Endodermal cell (in vitro differentiated cells): ENCODE measurements at regions not wholly inside any gene's neighbourhood (a gene's known extent, or its start where the extent isn't known, plus 50 kb on each side); places are given as distances from the start of the nearest gene placed in this dataset.

ENCODE experiments used
- DNase-seq: peaks from one replicate; pipeline ENCODE4 v3.0.0-alpha.2; 2017
- H3K27ac ChIP-seq: 2 replicates; pipeline ENCODE4 v1.5.1; 2013; ENCODE audit warnings: mild to moderate bottlenecking, low read depth, low read length, moderate library complexity
- H3K27me3 ChIP-seq: 2 replicates; pipeline ENCODE4 v1.6.1; 2013; ENCODE audit warnings: mild to moderate bottlenecking, low read length, moderate library complexity; ENCODE audit not compliant: insufficient read depth, control insufficient read depth, poor library complexity, severe bottlenecking
- H3K36me3 ChIP-seq: 2 replicates; pipeline ENCODE4 v1.7.0; 2013; ENCODE audit warnings: mild to moderate bottlenecking, low read length, moderate library complexity; ENCODE audit not compliant: control insufficient read depth, insufficient read depth
- H3K4me1 ChIP-seq: one replicate; pipeline ENCODE4 v1.7.0; 2013; ENCODE audit warnings: low read length; ENCODE audit not compliant: control insufficient read depth, insufficient read depth
- H3K4me3 ChIP-seq: 2 replicates; pipeline ENCODE4 v1.5.1; 2013; ENCODE audit warnings: mild to moderate bottlenecking, low read length, moderate library complexity
- H3K9ac ChIP-seq: 2 replicates; pipeline ENCODE4 v1.6.1; 2013; ENCODE audit warnings: mild to moderate bottlenecking, low read length, moderate library complexity; ENCODE audit not compliant: poor library complexity, severe bottlenecking; ENCODE audit errors: extremely low read depth
- H3K9me3 ChIP-seq: 2 replicates; pipeline ENCODE4 v1.6.1; 2013; ENCODE audit warnings: mild to moderate bottlenecking, low read length, moderate library complexity; ENCODE audit not compliant: control insufficient read depth
- H3K27ac Mint-ChIP-seq: 2 replicates; pipeline ENCODE4 v1.8.0; 2020; ENCODE audit warnings: mixed read lengths
- H3K27me3 Mint-ChIP-seq: 2 replicates; pipeline ENCODE4 v1.8.0; 2021; ENCODE audit warnings: mild to moderate bottlenecking, mixed read lengths; ENCODE audit not compliant: insufficient read depth
- H3K36me3 Mint-ChIP-seq: 2 replicates; pipeline ENCODE4 v1.8.0; 2020; ENCODE audit warnings: low read depth, mixed read lengths
- H3K4me1 Mint-ChIP-seq: 2 replicates; pipeline ENCODE4 v1.8.0; 2020; ENCODE audit warnings: mixed read lengths
- H3K4me3 Mint-ChIP-seq: 2 replicates; pipeline ENCODE4 v1.8.0; 2020; ENCODE audit warnings: mild to moderate bottlenecking, moderate library complexity, mixed read lengths
- H3K9me3 Mint-ChIP-seq: 2 replicates; pipeline ENCODE4 v1.8.0; 2020; ENCODE audit warnings: mild to moderate bottlenecking, mixed read lengths
- WGBS, 2 experiments: methylation state at CpG; one replicate each; pipeline versions ENCODE4 v1.1.5 to v1.1.7; 2013; ENCODE audit warnings: missing lambda C conversion rate in 2 of 2, mixed read lengths in 1 of 2; ENCODE audit not compliant: insufficient coverage in 1 of 2, insufficient read length in 1 of 2; 5-methylcytosine and 5-hydroxymethylcytosine counted together
- TF ChIP-seq, protein P1 (sequence below): fragments of 200-600 bp; sonication (generic); conservative IDR thresholded peaks from 2 replicates; pipeline ENCODE4 v1.5.0; 2021; ENCODE audit warnings: antibody characterized with exemption, mild to moderate bottlenecking

DNA sequence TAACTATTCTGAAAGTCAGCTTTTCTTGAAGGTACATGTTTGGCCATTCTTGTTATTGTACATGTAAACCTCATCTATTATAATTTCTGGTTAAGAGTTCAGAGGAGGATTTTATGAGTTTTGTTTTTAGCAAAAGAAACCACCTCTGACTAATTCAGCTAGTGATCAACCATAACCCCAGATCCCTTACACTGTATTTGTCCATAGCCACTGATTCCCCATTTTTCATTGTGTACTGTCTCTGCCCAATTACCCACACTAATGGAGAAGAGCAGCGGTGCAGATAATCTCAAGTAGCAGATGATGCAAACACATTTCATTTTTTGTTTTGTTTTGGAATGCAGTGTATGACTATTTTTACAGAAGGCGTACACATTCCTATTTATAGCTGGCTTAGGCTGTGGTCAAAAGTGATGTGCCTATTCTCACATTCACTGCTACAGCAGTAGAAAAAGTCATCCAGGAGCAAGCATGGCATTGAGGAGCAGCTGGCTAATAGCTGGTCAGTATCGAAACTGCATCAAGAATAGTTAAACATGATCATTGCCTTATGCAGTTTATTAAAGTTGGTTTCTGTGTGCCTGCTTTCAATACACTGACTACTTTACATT lies 988.3 kb downstream of the DTWD2 start:
- no peaks in the 10 kb centered on the region for H3K36me3 Mint-ChIP-seq
- DNase-seq: no peak
- H3K9me3 Mint-ChIP-seq: no peaks in the 10 kb centered on the region
- H3K27ac Mint-ChIP-seq: no peak overlapping the region
- no peak overlapping the region for H3K9ac ChIP-seq
- 92 to 97% methylated on average over 2 to 3 of the region's 3 CpGs for WGBS, 2 experiments
- H3K27me3 Mint-ChIP-seq: no peaks in the 10 kb centered on the region
- H3K9me3 ChIP-seq: no peaks in the 10 kb centered on the region
- no peak overlapping the region for H3K27ac ChIP-seq
- TF ChIP-seq, protein P1, sequence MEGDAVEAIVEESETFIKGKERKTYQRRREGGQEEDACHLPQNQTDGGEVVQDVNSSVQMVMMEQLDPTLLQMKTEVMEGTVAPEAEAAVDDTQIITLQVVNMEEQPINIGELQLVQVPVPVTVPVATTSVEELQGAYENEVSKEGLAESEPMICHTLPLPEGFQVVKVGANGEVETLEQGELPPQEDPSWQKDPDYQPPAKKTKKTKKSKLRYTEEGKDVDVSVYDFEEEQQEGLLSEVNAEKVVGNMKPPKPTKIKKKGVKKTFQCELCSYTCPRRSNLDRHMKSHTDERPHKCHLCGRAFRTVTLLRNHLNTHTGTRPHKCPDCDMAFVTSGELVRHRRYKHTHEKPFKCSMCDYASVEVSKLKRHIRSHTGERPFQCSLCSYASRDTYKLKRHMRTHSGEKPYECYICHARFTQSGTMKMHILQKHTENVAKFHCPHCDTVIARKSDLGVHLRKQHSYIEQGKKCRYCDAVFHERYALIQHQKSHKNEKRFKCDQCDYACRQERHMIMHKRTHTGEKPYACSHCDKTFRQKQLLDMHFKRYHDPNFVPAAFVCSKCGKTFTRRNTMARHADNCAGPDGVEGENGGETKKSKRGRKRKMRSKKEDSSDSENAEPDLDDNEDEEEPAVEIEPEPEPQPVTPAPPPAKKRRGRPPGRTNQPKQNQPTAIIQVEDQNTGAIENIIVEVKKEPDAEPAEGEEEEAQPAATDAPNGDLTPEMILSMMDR: no peak
- H3K4me1 ChIP-seq: no peaks in the 10 kb centered on the region
- H3K4me3 Mint-ChIP-seq: no peak overlapping the region
- no peaks in the 10 kb centered on the region for H3K36me3 ChIP-seq
- no peaks in the 10 kb centered on the region for H3K27me3 ChIP-seq
- no peaks in the 10 kb centered on the region for H3K4me1 Mint-ChIP-seq
- no peak overlapping the region for H3K4me3 ChIP-seq

DNA sequence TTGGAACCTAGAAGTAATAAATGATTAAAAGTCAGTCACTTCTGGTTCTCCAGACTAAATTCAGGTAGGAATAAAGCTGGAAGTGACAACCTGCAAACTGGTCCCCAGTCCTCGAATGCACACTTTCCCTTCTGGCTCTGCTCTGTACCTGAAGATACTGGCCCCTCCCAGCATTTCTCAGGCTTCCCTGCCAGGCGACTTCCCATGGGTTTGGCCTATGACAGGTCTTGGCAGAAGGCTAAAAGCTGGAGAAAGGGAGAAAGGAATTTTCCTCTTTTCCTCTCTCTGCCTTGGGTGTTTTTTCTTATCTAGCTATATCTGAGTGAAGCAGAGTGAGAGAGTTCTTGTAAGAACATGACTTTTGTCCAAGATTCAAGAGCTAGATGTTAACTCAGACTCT lies 1005.7 kb downstream of the DTWD2 start:
- no peaks in the 10 kb centered on the region for H3K27me3 ChIP-seq
- no peak overlapping the region for H3K4me3 Mint-ChIP-seq
- peaks cover 18% of the 10 kb centered on the region for H3K4me1 Mint-ChIP-seq
- H3K4me1 ChIP-seq: peaks cover 4% of the 10 kb centered on the region
- DNase-seq: peak; percentile 78
- no peaks in the 10 kb centered on the region for H3K9me3 ChIP-seq
- no peaks in the 10 kb centered on the region for H3K27me3 Mint-ChIP-seq
- H3K36me3 ChIP-seq: no peaks in the 10 kb centered on the region
- no peaks in the 10 kb centered on the region for H3K36me3 Mint-ChIP-seq
- H3K27ac ChIP-seq: no peak overlapping the region
- 43 to 67% methylated on average over 1 to 2 of the region's 2 CpGs for WGBS, 2 experiments
- no peaks in the 10 kb centered on the region for H3K9me3 Mint-ChIP-seq
- peak overlapping the region; percentile 55 for H3K27ac Mint-ChIP-seq
- H3K4me3 ChIP-seq: no peak overlapping the region
- TF ChIP-seq, protein P1: no peak
- H3K9ac ChIP-seq: no peak overlapping the region

DNA sequence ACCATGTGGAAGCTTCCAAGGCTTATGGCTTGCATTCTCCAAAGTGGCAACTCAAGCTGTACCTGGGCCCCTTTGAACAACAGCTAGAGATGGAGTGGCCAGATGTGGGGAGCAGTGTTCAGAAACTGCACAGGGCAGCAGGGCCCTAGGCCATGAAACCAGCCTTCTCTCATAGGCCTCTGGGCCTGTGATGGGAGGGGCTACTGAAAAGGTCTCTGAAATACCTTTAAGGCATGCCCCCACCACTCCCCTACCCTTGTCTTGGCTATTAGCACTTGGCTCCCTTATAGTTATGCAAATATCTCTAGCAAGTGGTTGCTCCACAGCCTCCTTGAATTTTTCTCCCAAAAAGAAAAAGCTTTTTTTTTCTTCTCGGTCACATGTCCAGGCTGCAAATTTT lies 1014.6 kb downstream of the DTWD2 start:
- Histone ChIP-seq H3K4me1 (no peaks in the 10 kb centered on the region), H3K27ac (no peak overlapping the region), H3K9me3 (no peaks in the 10 kb centered on the region), H3K27me3 (no peaks in the 10 kb centered on the region), H3K36me3 (no peaks in the 10 kb centered on the region), H3K9ac (no peak overlapping the region), H3K4me3 (no peak overlapping the region)
- WGBS, 2 experiments: 80% methylated on average over 1 of the region's 1 CpG
- Mint-ChIP-seq H3K4me1 (no peaks in the 10 kb centered on the region), H3K9me3 (no peaks in the 10 kb centered on the region), H3K27ac (no peak overlapping the region), H3K36me3 (no peaks in the 10 kb centered on the region), H3K27me3 (no peaks in the 10 kb centered on the region), H3K4me3 (no peak overlapping the region)
- DNase-seq: peak; percentile 65
- TF ChIP-seq, protein P1: no peak
